ENCODE measurements at regions not wholly inside any gene's neighbourhood (a gene's known extent, or its start where the extent isn't known, plus 50 kb on each side); places are given as distances from the start of the nearest gene placed in this dataset.

GRCh38 chr4:81605271-81605670, 133.6 kb upstream of the RASGEF1B start:
- no peaks in the 10 kb centered on the region for H3K36me3 ChIP-seq (ENCODE audit: control insufficient read depth, insufficient read depth, low read length)
- no peak overlapping the region for H3K4me3 ChIP-seq (ENCODE audit: low read length)
- no peaks in the 10 kb centered on the region for H3K27me3 ChIP-seq (ENCODE audit: control insufficient read depth, insufficient read depth, low read length)
- H3K9ac ChIP-seq (ENCODE audit: low read length): no peak overlapping the region
- no peaks in the 10 kb centered on the region for H3K9me3 ChIP-seq (ENCODE audit: control insufficient read depth, low read length)
- H3K4me1 ChIP-seq (ENCODE audit: control insufficient read depth, insufficient read depth, low read length): peaks cover 21% of the 10 kb centered on the region

DNA sequence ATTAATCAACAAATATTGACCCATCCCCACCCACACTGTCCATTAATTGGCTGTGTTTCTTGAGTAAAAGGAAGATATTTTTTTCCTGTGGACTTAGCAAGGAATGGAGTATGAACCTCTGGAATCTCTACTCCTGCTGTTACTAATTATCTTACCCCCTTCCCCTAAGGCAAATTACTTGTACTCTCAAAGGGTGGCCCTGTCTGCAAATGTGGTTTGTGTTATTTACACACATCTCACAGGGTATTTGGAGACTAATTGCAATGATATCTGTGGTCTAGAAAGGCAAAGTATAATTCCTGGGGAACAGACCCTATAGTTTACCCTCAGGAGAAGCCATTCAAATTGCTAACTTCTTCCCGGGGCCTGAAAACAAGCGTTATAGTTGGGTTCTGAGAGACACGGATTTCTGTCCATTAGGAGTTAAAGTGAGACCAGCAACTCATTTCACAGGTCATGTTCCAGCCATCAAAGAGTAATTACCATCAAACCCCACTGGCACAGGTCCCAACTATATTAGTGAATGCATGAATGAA, 133.0 kb upstream of the RASGEF1B start:
- Histone ChIP-seq H3K9me3 (ENCODE audit: control insufficient read depth, low read length) (no peaks in the 10 kb centered on the region), H3K4me3 (ENCODE audit: low read length) (no peak overlapping the region), H3K9ac (ENCODE audit: low read length) (no peak overlapping the region), H3K27me3 (ENCODE audit: control insufficient read depth, insufficient read depth, low read length) (no peaks in the 10 kb centered on the region), H3K36me3 (ENCODE audit: control insufficient read depth, insufficient read depth, low read length) (no peaks in the 10 kb centered on the region), H3K4me1 (ENCODE audit: control insufficient read depth, insufficient read depth, low read length) (peaks cover 21% of the 10 kb centered on the region)

DNA sequence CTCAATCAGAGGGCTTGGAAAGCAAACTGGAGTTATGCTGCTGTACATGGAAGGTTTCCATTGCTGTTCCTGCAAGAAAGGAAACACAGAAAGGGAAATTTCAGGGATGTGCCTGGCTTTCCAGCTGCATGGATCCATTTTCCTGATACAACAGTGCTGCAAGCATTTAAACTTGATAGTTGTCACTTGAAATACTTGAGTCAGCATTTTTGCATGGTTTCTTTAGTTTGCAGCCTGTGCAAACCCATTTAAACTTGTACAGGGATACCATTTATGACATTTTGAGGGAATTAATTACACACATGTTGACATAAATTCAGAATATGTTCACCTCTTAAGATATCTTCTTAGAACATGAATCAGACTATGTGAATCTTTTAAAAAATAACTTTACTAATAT, 131.1 kb upstream of the RASGEF1B start:
- Histone ChIP-seq H3K4me1 (ENCODE audit: control insufficient read depth, insufficient read depth, low read length) (peaks cover 26% of the 10 kb centered on the region), H3K9me3 (ENCODE audit: control insufficient read depth, low read length) (no peaks in the 10 kb centered on the region), H3K36me3 (ENCODE audit: control insufficient read depth, insufficient read depth, low read length) (no peaks in the 10 kb centered on the region), H3K27me3 (ENCODE audit: control insufficient read depth, insufficient read depth, low read length) (no peaks in the 10 kb centered on the region), H3K4me3 (ENCODE audit: low read length) (no peak overlapping the region), H3K9ac (ENCODE audit: low read length) (no peak overlapping the region)

DNA sequence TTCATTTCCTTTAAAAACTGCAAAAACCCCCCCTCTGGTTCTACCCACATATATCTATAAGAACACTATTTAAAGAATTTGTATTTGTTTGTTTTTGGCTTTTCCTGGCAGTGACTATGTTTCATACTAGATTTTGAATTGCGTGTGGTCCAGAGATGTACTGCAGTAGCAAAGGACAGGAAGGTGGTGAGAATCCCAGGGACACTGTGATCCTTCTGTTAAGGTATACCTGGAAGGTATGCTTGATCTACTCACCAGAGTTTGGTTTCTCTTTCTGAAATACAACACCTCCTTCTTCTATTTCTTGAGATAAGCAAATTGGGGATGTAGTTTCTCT, 129.6 kb upstream of the RASGEF1B start:
- Histone ChIP-seq H3K36me3 (ENCODE audit: control insufficient read depth, insufficient read depth, low read length) (no peaks in the 10 kb centered on the region), H3K4me3 (ENCODE audit: low read length) (no peak overlapping the region), H3K9ac (ENCODE audit: low read length) (no peak overlapping the region), H3K4me1 (ENCODE audit: control insufficient read depth, insufficient read depth, low read length) (peaks cover 18% of the 10 kb centered on the region), H3K27me3 (ENCODE audit: control insufficient read depth, insufficient read depth, low read length) (no peaks in the 10 kb centered on the region), H3K9me3 (ENCODE audit: control insufficient read depth, low read length) (no peaks in the 10 kb centered on the region)

- no peak overlapping the region for H3K9ac ChIP-seq (ENCODE audit: low read length)
- H3K9me3 ChIP-seq (ENCODE audit: control insufficient read depth, low read length): no peaks in the 10 kb centered on the region
- H3K36me3 ChIP-seq (ENCODE audit: control insufficient read depth, insufficient read depth, low read length): no peaks in the 10 kb centered on the region
- no peak overlapping the region for H3K4me3 ChIP-seq (ENCODE audit: low read length)
- no peaks in the 10 kb centered on the region for H3K27me3 ChIP-seq (ENCODE audit: control insufficient read depth, insufficient read depth, low read length)
- peaks cover 17% of the 10 kb centered on the region for H3K4me1 ChIP-seq (ENCODE audit: control insufficient read depth, insufficient read depth, low read length)
These were observed 129.0 kb upstream of the RASGEF1B start for GRCh38 chr4:81600520-81601357.

DNA sequence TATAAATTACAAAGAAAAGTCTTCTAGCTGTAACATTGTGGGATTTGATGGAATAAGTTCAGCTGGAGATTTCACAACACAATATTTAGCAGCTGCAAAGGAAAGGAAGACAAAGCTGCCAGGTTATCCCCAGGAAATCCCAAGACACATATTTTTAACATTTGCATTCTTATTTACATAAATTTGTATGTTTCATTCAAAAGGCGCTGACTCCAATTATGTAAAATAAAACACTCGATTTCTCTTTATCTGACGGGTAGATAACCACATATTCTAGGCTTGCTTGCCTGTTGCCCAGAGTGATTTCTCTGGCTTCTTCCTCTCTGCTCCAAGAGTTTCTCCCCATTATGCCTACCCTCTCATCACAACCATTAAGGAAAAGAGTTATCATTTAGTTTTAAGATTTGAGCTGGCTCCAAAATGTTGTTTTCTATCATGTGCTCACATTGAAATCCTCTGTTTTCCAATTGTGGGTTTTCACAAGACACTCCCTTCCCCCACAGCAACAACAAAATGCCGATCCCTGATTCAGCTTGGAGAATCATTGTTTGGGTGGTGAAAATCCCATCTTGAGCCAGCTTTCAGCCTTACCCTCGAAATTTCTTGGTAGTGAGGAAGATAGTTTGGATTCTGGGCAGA, 128.2 kb upstream of the RASGEF1B start:
- no peak overlapping the region for H3K9ac ChIP-seq (ENCODE audit: low read length)
- H3K9me3 ChIP-seq (ENCODE audit: control insufficient read depth, low read length): no peaks in the 10 kb centered on the region
- H3K4me1 ChIP-seq (ENCODE audit: control insufficient read depth, insufficient read depth, low read length): peaks cover 17% of the 10 kb centered on the region
- no peaks in the 10 kb centered on the region for H3K27me3 ChIP-seq (ENCODE audit: control insufficient read depth, insufficient read depth, low read length)
- no peaks in the 10 kb centered on the region for H3K36me3 ChIP-seq (ENCODE audit: control insufficient read depth, insufficient read depth, low read length)
- no peak overlapping the region for H3K4me3 ChIP-seq (ENCODE audit: low read length)

DNA sequence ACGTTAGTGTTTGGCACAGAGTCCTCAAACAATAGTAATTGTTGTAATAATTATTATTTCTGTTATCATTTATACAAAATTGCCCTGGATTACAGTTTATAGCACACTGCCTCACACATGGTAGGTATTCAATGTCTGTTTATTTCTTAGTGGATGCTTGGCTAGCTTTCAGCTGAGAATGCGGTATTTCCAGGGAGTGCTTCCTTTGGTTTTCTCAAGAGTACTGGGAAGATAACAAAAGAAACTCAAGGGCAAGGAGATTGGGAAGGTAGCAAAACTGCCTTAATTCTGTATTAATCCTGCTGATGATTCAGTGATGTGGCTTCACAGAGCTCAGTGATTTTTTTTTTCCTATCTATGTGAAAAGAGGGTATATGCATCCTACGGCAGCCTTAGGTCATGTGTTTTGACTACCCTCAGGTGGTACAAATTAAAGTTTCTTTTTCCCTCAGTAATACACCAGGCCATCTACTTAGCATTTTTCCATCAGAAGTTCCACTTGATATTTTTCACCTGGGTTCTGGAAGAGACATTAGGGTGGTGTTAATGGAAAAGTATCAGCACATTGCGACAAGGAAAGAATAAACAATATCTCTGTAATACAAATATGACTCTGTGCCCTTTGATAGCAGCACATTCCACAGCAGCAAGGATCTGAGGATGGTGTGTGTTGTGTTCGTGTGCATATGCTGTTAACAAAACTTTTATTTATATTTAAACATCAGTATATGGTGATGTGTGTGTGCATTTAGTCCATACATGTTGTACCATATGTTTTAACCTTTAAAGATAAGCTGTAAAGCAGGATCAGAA, 124.3 kb upstream of the RASGEF1B start:
- H3K9ac ChIP-seq (ENCODE audit: low read length): no peak overlapping the region
- no peaks in the 10 kb centered on the region for H3K27me3 ChIP-seq (ENCODE audit: control insufficient read depth, insufficient read depth, low read length)
- no peaks in the 10 kb centered on the region for H3K9me3 ChIP-seq (ENCODE audit: control insufficient read depth, low read length)
- no peaks in the 10 kb centered on the region for H3K36me3 ChIP-seq (ENCODE audit: control insufficient read depth, insufficient read depth, low read length)
- no peak overlapping the region for H3K4me3 ChIP-seq (ENCODE audit: low read length)
- peaks cover 22% of the 10 kb centered on the region for H3K4me1 ChIP-seq (ENCODE audit: control insufficient read depth, insufficient read depth, low read length)

DNA sequence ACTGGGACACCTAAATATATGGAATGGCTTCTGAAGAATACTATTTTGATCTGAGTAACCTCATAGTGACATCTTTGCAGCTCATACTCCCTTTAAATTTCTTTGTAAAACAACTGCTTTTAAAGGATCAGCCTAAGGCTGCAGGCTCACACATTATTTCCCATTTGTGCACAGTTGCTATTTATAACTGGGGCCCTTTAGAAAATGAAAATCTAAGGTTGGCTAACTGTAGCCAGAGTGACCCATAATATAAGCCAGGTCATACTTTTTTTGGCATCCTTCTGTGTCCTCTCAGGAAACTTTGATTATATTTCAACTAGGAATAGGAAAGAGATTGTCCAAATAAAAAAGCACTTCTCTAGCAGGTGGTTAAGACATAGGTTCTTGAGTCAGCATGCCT, 123.6 kb upstream of the RASGEF1B start:
- Histone ChIP-seq H3K27me3 (ENCODE audit: control insufficient read depth, insufficient read depth, low read length) (no peaks in the 10 kb centered on the region), H3K4me1 (ENCODE audit: control insufficient read depth, insufficient read depth, low read length) (peaks cover 22% of the 10 kb centered on the region), H3K4me3 (ENCODE audit: low read length) (no peak overlapping the region), H3K9ac (ENCODE audit: low read length) (no peak overlapping the region), H3K9me3 (ENCODE audit: control insufficient read depth, low read length) (no peaks in the 10 kb centered on the region), H3K36me3 (ENCODE audit: control insufficient read depth, insufficient read depth, low read length) (no peaks in the 10 kb centered on the region)

GRCh38 chr4:81594490-81595159, 122.9 kb upstream of the RASGEF1B start:
- Histone ChIP-seq H3K4me1 (ENCODE audit: control insufficient read depth, insufficient read depth, low read length) (peaks cover 22% of the 10 kb centered on the region), H3K4me3 (ENCODE audit: low read length) (no peak overlapping the region), H3K9me3 (ENCODE audit: control insufficient read depth, low read length) (no peaks in the 10 kb centered on the region), H3K9ac (ENCODE audit: low read length) (no peak overlapping the region), H3K27me3 (ENCODE audit: control insufficient read depth, insufficient read depth, low read length) (no peaks in the 10 kb centered on the region), H3K36me3 (ENCODE audit: control insufficient read depth, insufficient read depth, low read length) (no peaks in the 10 kb centered on the region)

DNA sequence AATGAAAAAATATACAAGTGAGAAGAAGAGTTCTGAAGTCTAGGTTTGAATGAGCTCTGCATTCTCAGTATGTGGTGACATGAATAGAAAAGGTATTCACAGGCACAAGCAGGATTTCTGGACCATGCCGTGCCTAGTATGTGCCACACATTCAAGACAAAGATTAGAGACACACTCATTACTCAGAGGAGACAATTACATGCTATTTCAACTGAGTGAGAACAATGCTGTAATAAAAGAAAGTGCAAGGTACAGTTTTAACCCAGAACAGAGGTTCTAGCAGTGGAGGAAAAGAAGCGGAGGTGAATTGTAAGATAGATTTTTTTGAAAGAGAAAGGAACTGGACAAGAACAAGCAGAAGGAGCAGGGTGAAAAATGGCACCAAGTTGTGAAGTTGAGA, 121.0 kb upstream of the RASGEF1B start:
- no peaks in the 10 kb centered on the region for H3K9me3 ChIP-seq (ENCODE audit: control insufficient read depth, low read length)
- no peaks in the 10 kb centered on the region for H3K27me3 ChIP-seq (ENCODE audit: control insufficient read depth, insufficient read depth, low read length)
- no peak overlapping the region for H3K4me3 ChIP-seq (ENCODE audit: low read length)
- no peaks in the 10 kb centered on the region for H3K36me3 ChIP-seq (ENCODE audit: control insufficient read depth, insufficient read depth, low read length)
- peaks cover 18% of the 10 kb centered on the region for H3K4me1 ChIP-seq (ENCODE audit: control insufficient read depth, insufficient read depth, low read length)
- no peak overlapping the region for H3K9ac ChIP-seq (ENCODE audit: low read length)

- Histone ChIP-seq H3K4me1 (ENCODE audit: control insufficient read depth, insufficient read depth, low read length) (peaks cover 9% of the 10 kb centered on the region), H3K4me3 (ENCODE audit: low read length) (no peak overlapping the region), H3K27me3 (ENCODE audit: control insufficient read depth, insufficient read depth, low read length) (no peaks in the 10 kb centered on the region), H3K9me3 (ENCODE audit: control insufficient read depth, low read length) (no peaks in the 10 kb centered on the region), H3K36me3 (ENCODE audit: control insufficient read depth, insufficient read depth, low read length) (no peaks in the 10 kb centered on the region), H3K9ac (ENCODE audit: low read length) (no peak overlapping the region)
These were observed 118.9 kb upstream of the RASGEF1B start for GRCh38 chr4:81590596-81590995.

Measured in mucosa of stomach (tissue), 1 donor.